HEK293 (cell line): ENCODE measurements at regions not wholly inside any gene's neighbourhood (a gene's known extent, or its start where the extent isn't known, plus 50 kb on each side); places are given as distances from the start of the nearest gene placed in this dataset.

ENCODE experiments used
- CTCF ChIA-PET: fragments of 350-600 bp; formaldehyde crosslinking; extraction: SDS; loops from one replicate; lab custom pipeline; 2021; ENCODE audit warnings: antibody characterized with exemption; lab: Yijun Ruan, JAX
- POLR2A ChIA-PET: fragments of 300-600 bp; formaldehyde crosslinking; extraction: SDS; loops from one replicate; lab custom pipeline; 2020; ENCODE audit warnings: antibody characterized with exemption, inconsistent platforms; lab: Yijun Ruan, JAX
- H3K27ac ChIP-seq: fragments of 200-500 bp; sonication (Bioruptor generic); 2 replicates; pipeline ENCODE4 v1.5.1; 2014; ENCODE audit warnings: low read depth, low read length, control low read depth, inconsistent platforms; ENCODE audit errors: extremely low read depth
- H3K36me3 ChIP-seq, 2 experiments: fragments of 200-500 bp in 1 of 2; sonication (Bioruptor generic) in 1 of 2; 1 replicate in 1 of 2; 2 replicates in 1 of 2; pipeline ENCODE4 v1.5.1; 2014 to 2017; ENCODE audit warnings: inconsistent platforms in 2 of 2, low read length in 2 of 2; ENCODE audit not compliant: control insufficient read depth in 2 of 2, insufficient read depth in 1 of 2
- H3K4me1 ChIP-seq: fragments of 200-500 bp; sonication (Bioruptor generic); 2 replicates; pipeline ENCODE4 v1.5.1; 2014; ENCODE audit warnings: mild to moderate bottlenecking, low read length, inconsistent platforms; ENCODE audit not compliant: control insufficient read depth, insufficient read depth
- H3K4me3 ChIP-seq: 2 replicates; pipeline ENCODE4 v1.5.1; 2011; ENCODE audit warnings: low read depth, mild to moderate bottlenecking, control low read depth, low read length, moderate library complexity
- H3K9me3 ChIP-seq: fragments of 200-500 bp; sonication (Bioruptor generic); 2 replicates; pipeline ENCODE4 v1.5.1; 2014; ENCODE audit warnings: low read depth, low read length, inconsistent platforms; ENCODE audit not compliant: control insufficient read depth, insufficient read depth
- GLI4 ChIP-seq: fragments of 450-650 bp; formaldehyde crosslinking; IDR thresholded peaks from 2 replicates; pipeline ENCODE4 v1.5.1; 2016; ENCODE audit warnings: missing biosample characterization, missing genetic modification characterization
- GLIS2 ChIP-seq: fragments of 450-650 bp; formaldehyde crosslinking; IDR thresholded peaks from 2 replicates; pipeline ENCODE4 v1.5.1; 2016; ENCODE audit warnings: missing biosample characterization, missing genetic modification characterization
- HOXD13 ChIP-seq: sonication (generic); formaldehyde crosslinking; IDR thresholded peaks from 2 replicates; pipeline ENCODE4 v1.8.0; 2022; ENCODE audit warnings: missing genetic modification reagents, borderline replicate concordance
- PBX3 ChIP-seq: sonication (generic); formaldehyde crosslinking; IDR thresholded peaks from 2 replicates; pipeline ENCODE4 v1.8.1; 2022; ENCODE audit warnings: mild to moderate bottlenecking, moderate library complexity, missing genetic modification reagents
- RBAK ChIP-seq: fragments of 450-650 bp; formaldehyde crosslinking; IDR thresholded peaks from 2 replicates; pipeline ENCODE4 v1.5.1; 2016; ENCODE audit warnings: missing biosample characterization, missing genetic modification characterization
- REPIN1 ChIP-seq: fragments of 450-650 bp; formaldehyde crosslinking; IDR thresholded peaks from 2 replicates; pipeline ENCODE4 v1.5.1; 2017; ENCODE audit warnings: missing biosample characterization, missing genetic modification characterization, low read depth
- REST ChIP-seq: fragments of 450-650 bp; formaldehyde crosslinking; IDR thresholded peaks from 2 replicates; pipeline ENCODE4 v1.5.1; 2016; ENCODE audit warnings: missing biosample characterization, missing genetic modification characterization
- SCRT1 ChIP-seq: fragments of 450-650 bp; formaldehyde crosslinking; IDR thresholded peaks from 2 replicates; pipeline ENCODE4 v1.5.1; 2016; ENCODE audit warnings: missing biosample characterization, missing genetic modification characterization, borderline replicate concordance
- SCRT2 ChIP-seq: fragments of 450-650 bp; formaldehyde crosslinking; IDR thresholded peaks from 2 replicates; pipeline ENCODE4 v1.5.1; 2016; ENCODE audit warnings: missing biosample characterization, missing genetic modification characterization
- ZFP37 ChIP-seq: fragments of 450-650 bp; formaldehyde crosslinking; IDR thresholded peaks from 2 replicates; pipeline ENCODE4 v1.5.1; 2016; ENCODE audit warnings: missing biosample characterization, missing genetic modification characterization
- ZNF114 ChIP-seq: fragments of 450-650 bp; formaldehyde crosslinking; IDR thresholded peaks from 2 replicates; pipeline ENCODE4 v1.5.0; 2017; ENCODE audit warnings: missing biosample characterization, missing genetic modification characterization
- ZNF148 ChIP-seq: fragments of 450-650 bp; formaldehyde crosslinking; IDR thresholded peaks from 2 replicates; pipeline ENCODE4 v1.5.0; 2017; ENCODE audit warnings: missing biosample characterization, missing genetic modification characterization, borderline replicate concordance
- ZNF155 ChIP-seq: fragments of 450-650 bp; formaldehyde crosslinking; IDR thresholded peaks from 2 replicates; pipeline ENCODE4 v1.5.1; 2016; ENCODE audit warnings: missing biosample characterization, missing genetic modification characterization
- ZNF302 ChIP-seq: fragments of 450-650 bp; formaldehyde crosslinking; IDR thresholded peaks from 2 replicates; pipeline ENCODE4 v1.5.1; 2016; ENCODE audit warnings: missing biosample characterization, missing genetic modification characterization, low read depth
- ZNF521 ChIP-seq: fragments of 450-650 bp; formaldehyde crosslinking; IDR thresholded peaks from 2 replicates; pipeline ENCODE4 v1.5.1; 2017; ENCODE audit warnings: missing biosample characterization, mild to moderate bottlenecking, missing genetic modification characterization
- ZNF623 ChIP-seq: fragments of 450-650 bp; formaldehyde crosslinking; IDR thresholded peaks from 2 replicates; pipeline ENCODE4 v1.5.1; 2016; ENCODE audit warnings: missing biosample characterization, missing genetic modification characterization
- ZNF654 ChIP-seq: fragments of 450-650 bp; formaldehyde crosslinking; IDR thresholded peaks from 2 replicates; pipeline ENCODE4 v1.5.1; 2016; ENCODE audit warnings: low read depth, missing biosample characterization, missing genetic modification characterization
- ZNF658 ChIP-seq: fragments of 450-650 bp; formaldehyde crosslinking; IDR thresholded peaks from 2 replicates; pipeline ENCODE4; 2016; ENCODE audit warnings: missing biosample characterization, missing genetic modification characterization
- ZNF664 ChIP-seq: fragments of 450-650 bp; formaldehyde crosslinking; IDR thresholded peaks from 2 replicates; pipeline ENCODE4 v1.5.1; 2016; ENCODE audit warnings: missing biosample characterization, missing genetic modification characterization
- ZNF747 ChIP-seq: fragments of 450-650 bp; formaldehyde crosslinking; IDR thresholded peaks from 2 replicates; pipeline ENCODE4 v1.5.1; 2016; ENCODE audit warnings: missing biosample characterization, missing genetic modification characterization
- ZNF792 ChIP-seq: fragments of 450-650 bp; formaldehyde crosslinking; IDR thresholded peaks from 2 replicates; pipeline ENCODE4 v1.5.1; 2016; ENCODE audit warnings: missing biosample characterization, missing genetic modification characterization
- ZNF837 ChIP-seq: fragments of 450-650 bp; formaldehyde crosslinking; IDR thresholded peaks from 2 replicates; pipeline ENCODE4 v1.5.1; 2016; ENCODE audit warnings: missing biosample characterization, missing genetic modification characterization
- TF ChIP-seq, protein P1 (sequence below): fragments of 450-650 bp; formaldehyde crosslinking; IDR thresholded peaks from 2 replicates; pipeline ENCODE4; 2016; ENCODE audit warnings: missing biosample characterization, missing genetic modification characterization
- TF ChIP-seq, protein P2 (sequence below): IDR thresholded peaks from 2 replicates; pipeline ENCODE4 v1.6.1; 2011; ENCODE audit warnings: mild to moderate bottlenecking, low read depth, low read length, borderline replicate concordance

GRCh38 chr7:123351027-123351426, 151.3 kb upstream of the SLC13A1 start:
- POLR2A ChIA-PET: no interaction called here
- H3K4me3 ChIP-seq: no peak overlapping the region
- CTCF ChIA-PET: interaction anchor here (0.7 to 1.1 kb wide), 2 partner anchors 10 to 55 kb away, joined by 3 read pairs; no protein-coding TSS in a partner anchor
- no peaks in the 10 kb centered on the region for H3K9me3 ChIP-seq
- H3K27ac ChIP-seq: no peak overlapping the region
- no peaks in the 10 kb centered on the region for H3K4me1 ChIP-seq
- no peaks in the 10 kb centered on the region for H3K36me3 ChIP-seq
- TF ChIP-seq ZNF792 (tag by site-specific recombination) (no peak), REST (tag by site-specific recombination) (no peak), SCRT2 (peak; percentile 29; the same call in 1 of the 2 replicates), ZNF837 (tag by site-specific recombination) (no peak), ZNF148 (tag by site-specific recombination) (no peak), ZNF155 (tag by site-specific recombination) (no peak), ZNF521 (tag by site-specific recombination) (no peak)
- TF ChIP-seq, all 188 proteins: peak for 1

DNA sequence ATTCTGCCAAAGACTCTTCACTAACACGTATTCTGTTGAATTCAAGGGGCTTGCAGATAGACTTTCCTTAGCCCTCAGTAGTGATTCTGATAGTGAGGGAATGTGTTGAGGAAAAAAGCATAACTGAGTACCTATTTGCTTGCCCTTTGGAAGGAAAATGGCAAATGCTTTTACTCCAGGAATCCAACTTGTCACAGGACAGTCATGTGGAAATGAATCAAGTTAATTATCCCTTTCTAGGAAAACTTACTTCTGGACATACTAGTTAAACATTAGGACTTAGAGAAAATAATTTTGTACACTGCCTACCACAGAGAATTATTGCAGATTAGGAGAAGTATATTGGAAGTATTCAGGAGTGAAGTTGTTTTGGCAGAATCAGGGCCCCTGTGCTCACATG, 148.9 kb upstream of the SLC13A1 start:
- Histone ChIP-seq H3K36me3 (no peaks in the 10 kb centered on the region), H3K9me3 (no peaks in the 10 kb centered on the region)
- CTCF ChIA-PET: no interaction called here
- POLR2A ChIA-PET: no interaction called here
- TF ChIP-seq, protein P1, sequence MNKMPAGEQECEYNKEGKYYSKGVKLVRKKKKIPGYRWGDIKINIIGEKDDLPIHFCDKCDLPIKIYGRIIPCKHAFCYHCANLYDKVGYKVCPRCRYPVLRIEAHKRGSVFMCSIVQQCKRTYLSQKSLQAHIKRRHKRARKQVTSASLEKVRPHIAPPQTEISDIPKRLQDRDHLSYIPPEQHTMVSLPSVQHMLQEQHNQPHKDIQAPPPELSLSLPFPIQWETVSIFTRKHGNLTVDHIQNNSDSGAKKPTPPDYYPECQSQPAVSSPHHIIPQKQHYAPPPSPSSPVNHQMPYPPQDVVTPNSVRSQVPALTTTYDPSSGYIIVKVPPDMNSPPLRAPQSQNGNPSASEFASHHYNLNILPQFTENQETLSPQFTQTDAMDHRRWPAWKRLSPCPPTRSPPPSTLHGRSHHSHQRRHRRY: no peak
- no peak for TF ChIP-seq ZNF747
- TF ChIP-seq GLIS2 (tag by site-specific recombination): no peak
- TF ChIP-seq, all 188 proteins: peak for 0
- no peaks in the 10 kb centered on the region for H3K4me1 ChIP-seq
- no peak overlapping the region for H3K27ac ChIP-seq
- H3K4me3 ChIP-seq: no peak overlapping the region

- POLR2A ChIA-PET: no interaction called here
- CTCF ChIA-PET: no interaction called here
- no peaks in the 10 kb centered on the region for H3K36me3 ChIP-seq
- no peak for TF ChIP-seq REPIN1 (tag by site-specific recombination)
- TF ChIP-seq ZNF623 (tag by site-specific recombination): no peak
- no peak for TF ChIP-seq ZFP37 (tag by site-specific recombination)
- TF ChIP-seq GLI4 (tag by site-specific recombination): no peak
- no peak for TF ChIP-seq GLIS2 (tag by site-specific recombination)
- no peak for TF ChIP-seq SCRT1
- no peak for TF ChIP-seq ZNF654
- no peak for TF ChIP-seq ZNF302 (tag by site-specific recombination)
- TF ChIP-seq, protein P2, sequence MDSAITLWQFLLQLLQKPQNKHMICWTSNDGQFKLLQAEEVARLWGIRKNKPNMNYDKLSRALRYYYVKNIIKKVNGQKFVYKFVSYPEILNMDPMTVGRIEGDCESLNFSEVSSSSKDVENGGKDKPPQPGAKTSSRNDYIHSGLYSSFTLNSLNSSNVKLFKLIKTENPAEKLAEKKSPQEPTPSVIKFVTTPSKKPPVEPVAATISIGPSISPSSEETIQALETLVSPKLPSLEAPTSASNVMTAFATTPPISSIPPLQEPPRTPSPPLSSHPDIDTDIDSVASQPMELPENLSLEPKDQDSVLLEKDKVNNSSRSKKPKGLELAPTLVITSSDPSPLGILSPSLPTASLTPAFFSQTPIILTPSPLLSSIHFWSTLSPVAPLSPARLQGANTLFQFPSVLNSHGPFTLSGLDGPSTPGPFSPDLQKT: no peak
- TF ChIP-seq ZNF664 (tag by site-specific recombination): no peak
- no peak for TF ChIP-seq ZNF155 (tag by site-specific recombination)
- TF ChIP-seq HOXD13 (CRISPR knock-in tag): no peak
- no peak for TF ChIP-seq ZNF747
- no peak for TF ChIP-seq RBAK (tag by site-specific recombination)
- no peak for TF ChIP-seq PBX3 (CRISPR knock-in tag)
- TF ChIP-seq ZNF658 (tag by site-specific recombination): no peak
- TF ChIP-seq ZNF114 (tag by site-specific recombination): no peak
- no peaks in the 10 kb centered on the region for H3K4me1 ChIP-seq
- H3K4me3 ChIP-seq: no peak overlapping the region
- H3K9me3 ChIP-seq: no peaks in the 10 kb centered on the region
- H3K27ac ChIP-seq: no peak overlapping the region
These were observed 147.0 kb upstream of the SLC13A1 start for GRCh38 chr7:123346766-123347165.
